ENCODE measurements at regions not wholly inside any gene's neighbourhood (a gene's known extent, or its start where the extent isn't known, plus 50 kb on each side); places are given as distances from the start of the nearest gene placed in this dataset.
A peak's percentile ranks its signal among the peaks of the same experiment; 100 is the strongest.

- no peak for DNase-seq (ENCODE audit: low read depth, low spot score)
- in situ Hi-C loops (cut with HindIII; ENCODE audit: low sequenced_read_pairs), result no loop called here
- TF ChIP-seq CTCF (IDR thresholded peaks at IDR 0.05; ENCODE audit: low read depth, low read length), result no peak
- H3K4me3 ChIP-seq (ENCODE audit: low read depth, low read length), result no peak overlapping the region
Observed at GRCh38 chr21:16538405-16538804, 808.6 kb downstream of the USP25 start.

- in situ Hi-C loops (cut with HindIII; ENCODE audit: low sequenced_read_pairs), result no loop called here
- H3K4me3 ChIP-seq (ENCODE audit: low read depth, low read length), result no peak overlapping the region
- TF ChIP-seq CTCF (IDR thresholded peaks at IDR 0.05; ENCODE audit: low read depth, low read length), result no peak
- peak; percentile 22 for DNase-seq (ENCODE audit: low read depth, low spot score)
Observed at GRCh38 chr21:16538936-16539440, 809.2 kb downstream of the USP25 start.

- TF ChIP-seq CTCF (IDR thresholded peaks at IDR 0.05; ENCODE audit: low read depth, low read length), result no peak
- in situ Hi-C loops (cut with HindIII; ENCODE audit: low sequenced_read_pairs), result no loop called here
- no peak overlapping the region for H3K4me3 ChIP-seq (ENCODE audit: low read depth, low read length)
- no peak for DNase-seq (ENCODE audit: low read depth, low spot score)
Observed at GRCh38 chr21:16540966-16541727, 811.4 kb downstream of the USP25 start.

GRCh38 chr21:16550118-16550517 lies 820.3 kb downstream of the USP25 start:
- no peak overlapping the region for H3K4me3 ChIP-seq (ENCODE audit: low read depth, low read length)
- no peak for DNase-seq (ENCODE audit: low read depth, low spot score)
- no peak for TF ChIP-seq CTCF (IDR thresholded peaks at IDR 0.05; ENCODE audit: low read depth, low read length)
- in situ Hi-C loops (cut with HindIII; ENCODE audit: low sequenced_read_pairs), result no loop called here

- no peak for TF ChIP-seq CTCF (IDR thresholded peaks at IDR 0.05; ENCODE audit: low read depth, low read length)
- in situ Hi-C loops (cut with HindIII; ENCODE audit: low sequenced_read_pairs), result no loop called here
- H3K4me3 ChIP-seq (ENCODE audit: low read depth, low read length), result no peak overlapping the region
- DNase-seq (ENCODE audit: low read depth, low spot score), result no peak
Observed at GRCh38 chr21:16550917-16551741, 821.3 kb downstream of the USP25 start.

- in situ Hi-C loops (cut with HindIII; ENCODE audit: low sequenced_read_pairs), result no loop called here
- TF ChIP-seq CTCF (IDR thresholded peaks at IDR 0.05; ENCODE audit: low read depth, low read length), result no peak
- H3K4me3 ChIP-seq (ENCODE audit: low read depth, low read length), result no peak overlapping the region
- DNase-seq (ENCODE audit: low read depth, low spot score), result no peak
Observed at GRCh38 chr21:16552880-16553279, 823.1 kb downstream of the USP25 start.

Measured in astrocyte of the spinal cord (primary cell).